Fibroblast of peridontal ligament (primary cell): ENCODE measurements at regions not wholly inside any gene's neighbourhood (a gene's known extent, or its start where the extent isn't known, plus 50 kb on each side); places are given as distances from the start of the nearest gene placed in this dataset.
"Not testable (repeated sequence)": the region's sequence is repeated elsewhere in the genome, so short reads cannot be mapped to it uniquely, and the experiment has no call there.

Source experiments
- DNase-seq: peaks from one replicate; pipeline ENCODE4 v3.0.0-alpha.2; 2010; ENCODE audit errors: extremely low read depth

GRCh38 chr11:28903716-28904115, 795.5 kb downstream of the METTL15 start:
- DNase-seq, result peak; percentile 27

DNA sequence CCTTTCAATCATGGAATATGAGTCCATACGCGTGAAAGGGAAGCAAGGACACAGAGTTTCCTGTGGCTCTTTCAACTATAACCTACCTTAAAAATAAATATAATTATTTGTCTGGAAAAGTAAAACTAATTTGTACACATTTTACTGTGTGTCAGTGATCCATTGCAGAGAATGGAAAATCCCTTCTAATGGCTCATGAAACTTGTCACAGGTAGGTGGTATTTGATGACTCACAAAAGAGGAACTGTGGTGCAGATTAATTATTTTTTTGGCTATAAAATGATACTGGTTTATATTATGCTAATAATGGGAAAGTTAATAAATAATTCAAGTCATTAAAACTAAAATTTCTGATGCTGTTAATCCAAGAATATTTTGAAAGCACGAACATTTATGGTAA, 792.2 kb downstream of the METTL15 start:
- no peak for DNase-seq

DNA sequence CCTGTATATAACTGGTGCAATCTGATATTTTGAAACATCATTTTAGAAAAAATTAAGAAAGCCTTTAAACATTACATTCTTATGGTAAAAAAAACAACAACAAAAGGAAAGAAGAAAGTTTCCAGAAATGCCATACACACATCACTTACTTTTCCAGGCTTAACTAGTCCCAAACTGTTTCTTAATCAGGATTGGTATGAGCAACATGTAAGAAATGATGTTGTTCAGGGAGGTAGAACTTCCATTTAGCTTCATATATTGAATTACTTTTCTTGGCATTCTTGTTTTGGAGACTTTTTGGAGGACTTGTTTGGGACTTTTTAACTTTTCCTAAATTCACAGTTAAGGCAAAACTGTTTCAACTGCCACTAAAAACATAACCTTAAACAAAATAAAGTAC, 791.5 kb downstream of the METTL15 start:
- peak; percentile 65 for DNase-seq

GRCh38 chr11:28890601-28891040, 782.4 kb downstream of the METTL15 start:
- DNase-seq, result not testable (repeated sequence)

DNA sequence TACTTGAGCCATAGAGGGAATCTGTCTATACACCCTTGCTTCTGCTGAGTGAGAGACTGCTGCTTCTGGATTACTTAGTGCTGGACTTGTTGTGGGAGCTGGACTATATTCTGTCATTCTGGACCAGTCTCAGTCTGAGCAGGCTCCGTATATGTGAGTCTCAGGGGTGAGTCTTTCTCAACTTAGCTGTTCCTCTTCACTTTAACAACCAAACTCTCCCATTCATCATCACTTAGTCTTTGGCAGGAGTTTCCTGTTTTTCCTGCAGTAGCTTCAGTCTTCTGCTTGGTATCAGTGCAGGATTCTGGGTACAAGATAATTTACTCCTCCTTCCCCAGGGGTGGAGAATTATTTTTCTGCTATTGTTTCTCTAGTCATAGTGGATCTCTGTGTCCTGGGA, 779.5 kb downstream of the METTL15 start:
- DNase-seq, result no peak

DNA sequence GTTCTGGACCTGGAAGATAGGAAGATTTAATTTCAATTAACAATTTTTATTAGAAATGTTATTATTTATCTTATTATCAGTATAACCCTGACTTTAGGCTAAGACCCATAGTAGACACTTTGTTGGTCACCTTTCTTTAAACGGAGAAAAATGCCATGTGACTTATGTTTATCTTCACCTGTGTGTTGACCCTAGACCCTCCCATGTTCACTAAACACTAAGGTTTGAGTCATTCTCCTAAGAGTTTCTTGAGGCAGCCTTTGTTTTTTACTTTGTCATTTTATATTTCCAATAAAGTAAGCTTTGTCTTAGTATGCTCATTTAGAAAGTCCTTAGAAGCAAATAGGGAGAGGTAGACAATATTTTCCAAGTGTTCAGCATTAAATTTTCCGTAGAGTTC, 771.7 kb downstream of the METTL15 start:
- no peak for DNase-seq

DNA sequence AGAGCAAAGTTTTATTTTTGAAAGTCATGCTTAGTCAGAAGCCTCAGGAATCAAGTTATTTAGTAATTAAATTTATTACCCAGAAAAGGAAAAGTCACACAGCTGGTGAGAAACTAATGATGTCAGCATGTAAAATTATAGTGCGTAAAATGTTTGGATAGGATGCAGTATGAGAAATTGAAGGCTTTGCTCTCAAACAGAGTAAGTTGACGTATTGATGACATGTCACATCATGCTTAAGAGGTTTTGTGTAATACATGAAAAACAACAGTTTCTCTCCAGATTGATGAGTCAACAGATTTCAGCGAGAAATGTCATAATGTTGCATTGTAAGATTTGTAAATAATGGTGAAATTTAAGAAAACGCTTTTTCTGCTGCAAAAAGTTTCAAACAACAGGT, 769.8 kb downstream of the METTL15 start:
- peak; percentile 28 for DNase-seq

GRCh38 chr11:28877340-28877739, 769.2 kb downstream of the METTL15 start:
- no peak for DNase-seq

DNA sequence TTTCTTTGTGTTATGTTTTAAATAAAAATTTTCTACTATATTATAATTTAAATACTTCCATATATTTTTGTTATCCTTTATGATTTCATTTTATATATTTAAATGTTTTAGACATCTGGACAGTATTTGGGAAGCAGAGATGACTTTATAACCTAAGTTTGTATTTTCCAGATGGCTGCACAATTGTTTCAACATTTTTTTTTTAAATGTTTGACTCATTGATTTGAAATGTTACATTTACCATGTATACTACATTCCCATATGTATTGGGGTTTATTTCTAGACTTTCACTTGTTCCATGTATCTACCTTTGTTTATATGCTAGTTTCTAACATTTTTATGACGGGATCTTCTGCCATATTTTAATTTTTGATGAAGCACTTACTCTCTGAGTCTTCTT, 766.5 kb downstream of the METTL15 start:
- DNase-seq, result peak; percentile 44

GRCh38 chr11:28871090-28871489, 762.9 kb downstream of the METTL15 start:
- no peak for DNase-seq

DNA sequence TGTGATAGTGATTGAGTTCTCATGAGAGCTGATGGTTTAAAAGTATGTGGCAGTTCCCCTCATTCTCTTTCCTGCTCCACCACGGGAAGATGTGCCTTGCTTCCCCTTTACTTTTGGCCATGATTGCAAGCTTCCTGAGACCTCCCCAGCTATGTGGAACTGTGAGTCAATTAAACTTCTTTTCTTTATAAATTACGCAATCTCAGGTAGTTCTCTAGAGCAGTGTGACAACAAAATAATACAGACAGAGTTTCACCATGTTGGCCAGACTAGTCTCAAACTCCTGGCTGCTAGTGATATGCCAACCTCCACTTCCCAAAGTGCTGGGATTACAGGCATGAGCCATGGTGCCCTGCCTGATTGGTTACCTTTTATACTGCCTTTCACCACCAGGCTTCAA, 755.2 kb downstream of the METTL15 start:
- DNase-seq, result no peak

- peak; percentile 60 for DNase-seq
Measured at GRCh38 chr11:28860893-28861292, 752.7 kb downstream of the METTL15 start.

DNA sequence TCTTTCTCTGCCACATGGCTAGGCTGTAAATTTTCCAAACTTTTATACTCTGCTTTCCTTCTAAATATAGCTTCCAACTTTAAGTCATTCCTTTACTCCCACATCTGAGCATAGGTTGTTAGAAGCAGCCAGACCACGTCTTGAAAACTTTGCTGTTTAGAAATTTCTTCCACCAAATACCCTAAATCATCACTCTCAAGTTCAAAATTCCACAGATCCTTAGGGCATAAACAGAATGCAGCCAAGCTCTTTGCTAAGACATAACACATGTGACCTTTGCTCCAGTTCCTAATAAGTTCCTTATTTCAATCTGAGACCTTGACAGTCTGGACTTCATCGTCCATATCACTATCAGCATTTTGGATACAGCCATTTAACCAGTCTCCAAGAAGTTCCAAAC, 749.9 kb downstream of the METTL15 start:
- DNase-seq, result peak; percentile 75

- no peak for DNase-seq
Measured at GRCh38 chr11:28849053-28849452, 740.9 kb downstream of the METTL15 start.

DNA sequence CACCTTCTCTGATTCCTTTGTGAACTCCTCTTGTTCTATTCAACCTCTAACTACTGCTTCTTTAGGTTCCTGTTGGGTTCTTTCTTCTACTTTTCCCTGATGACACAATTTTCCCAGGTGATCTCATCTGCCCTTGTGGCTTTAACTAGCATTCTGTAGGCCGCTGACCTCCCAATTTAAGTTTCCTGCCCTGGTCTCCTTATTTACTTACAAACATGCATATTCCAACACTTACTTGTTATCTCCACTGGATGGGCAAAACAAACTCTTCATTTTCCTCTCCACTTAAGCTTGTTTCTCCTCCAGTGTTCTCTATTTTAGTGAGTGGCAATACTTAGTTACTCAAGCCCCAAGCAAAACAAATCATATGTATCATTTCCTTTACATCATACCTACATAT, 734.5 kb downstream of the METTL15 start:
- no peak for DNase-seq

DNA sequence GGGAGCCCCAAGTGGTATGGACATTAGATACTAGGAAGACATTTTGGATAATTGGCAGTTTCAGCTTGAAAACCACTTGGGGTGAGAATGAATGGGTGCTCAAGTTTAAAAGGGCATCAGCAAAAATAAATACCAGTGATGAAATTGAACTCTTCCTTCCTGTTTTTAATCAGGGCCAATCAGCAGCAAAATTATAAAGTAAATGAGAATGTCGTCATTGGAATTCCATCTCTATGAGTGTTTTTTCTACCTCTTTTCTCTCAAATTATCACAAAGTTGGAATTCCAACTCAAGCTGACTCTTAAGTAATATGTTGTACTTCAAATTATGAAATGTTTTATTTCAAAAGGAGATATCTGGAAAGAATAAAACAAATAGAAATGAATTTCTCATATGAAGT, 730.6 kb downstream of the METTL15 start:
- DNase-seq, result peak; percentile 87

GRCh38 chr11:28837599-28837998, 729.4 kb downstream of the METTL15 start:
- DNase-seq, result no peak

DNA sequence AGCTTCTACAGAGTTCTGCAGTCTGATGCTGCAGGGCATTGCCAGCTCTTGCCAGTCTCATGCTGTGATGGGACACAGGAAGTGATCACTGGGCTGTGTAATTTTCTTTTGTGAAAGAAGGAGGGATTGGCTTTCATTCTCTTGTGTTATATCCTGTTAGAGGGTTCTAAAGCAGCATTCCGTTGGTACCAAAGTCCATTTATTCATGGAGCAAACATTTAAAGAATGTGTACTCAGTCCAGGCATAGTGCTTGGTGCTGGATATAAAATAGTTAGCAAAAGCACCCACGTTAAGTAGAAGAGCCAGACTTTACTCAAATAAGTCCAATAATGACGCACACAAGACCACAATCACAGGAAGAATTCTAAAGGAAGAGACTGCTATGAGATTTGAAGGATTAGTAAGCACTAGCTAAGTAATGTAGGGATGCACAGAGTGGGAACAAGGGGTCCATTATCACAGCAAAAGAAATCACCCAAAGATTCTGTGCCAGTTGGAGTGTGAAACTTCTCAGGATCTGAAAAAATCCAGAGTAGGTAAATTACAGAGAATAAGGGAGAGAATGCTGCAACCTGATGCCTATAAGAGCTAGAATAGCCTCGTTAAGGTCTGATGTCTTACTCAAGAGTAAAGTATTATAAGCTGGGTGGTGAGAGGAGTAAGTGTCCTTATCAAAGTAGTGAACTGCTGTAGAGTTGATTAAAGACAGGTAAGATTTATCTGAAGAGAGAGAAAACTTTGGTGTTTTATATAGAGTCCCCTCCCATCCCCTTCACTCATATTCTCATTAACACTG, 728.3 kb downstream of the METTL15 start:
- peak; percentile 98 for DNase-seq

DNA sequence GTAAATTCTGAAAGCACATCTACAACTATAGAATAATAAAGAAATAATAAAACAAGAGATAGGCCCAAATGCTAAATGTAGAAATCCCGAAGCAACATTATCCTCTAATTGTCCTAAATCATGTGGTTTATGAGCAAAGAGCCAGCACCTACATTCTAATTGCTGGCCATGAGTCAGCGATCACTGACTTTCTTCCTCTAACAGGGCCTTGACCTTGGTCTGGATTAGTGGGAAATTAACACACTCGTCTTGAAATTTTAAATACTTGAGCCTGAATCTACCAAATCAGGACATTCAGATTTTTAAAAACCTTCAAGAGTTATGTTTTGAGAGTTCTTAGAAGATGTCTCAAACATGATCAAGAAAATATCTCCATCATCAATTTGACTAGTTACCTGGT, 727.6 kb downstream of the METTL15 start:
- peak; percentile 63 for DNase-seq

DNA sequence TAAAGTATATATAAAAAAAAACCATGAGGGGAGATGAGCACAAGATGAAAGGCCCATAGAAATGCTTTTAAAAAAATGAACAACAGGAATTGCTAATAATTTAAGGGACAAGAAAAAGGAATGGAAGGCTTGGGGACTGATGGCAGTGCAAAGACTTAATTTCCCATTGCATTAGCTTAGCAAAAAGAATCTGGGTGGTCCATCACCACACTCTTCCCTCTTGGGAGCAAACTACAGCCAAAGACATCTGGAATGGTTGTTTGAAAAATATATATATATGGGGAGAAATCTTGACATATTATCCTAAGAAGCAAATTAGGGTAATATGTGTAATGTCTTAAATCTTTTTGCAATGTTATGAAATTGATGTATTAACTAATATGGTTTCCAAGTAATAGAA, 727.1 kb downstream of the METTL15 start:
- DNase-seq, result no peak

GRCh38 chr11:28834877-28835276, 726.7 kb downstream of the METTL15 start:
- peak; percentile 94 for DNase-seq

DNA sequence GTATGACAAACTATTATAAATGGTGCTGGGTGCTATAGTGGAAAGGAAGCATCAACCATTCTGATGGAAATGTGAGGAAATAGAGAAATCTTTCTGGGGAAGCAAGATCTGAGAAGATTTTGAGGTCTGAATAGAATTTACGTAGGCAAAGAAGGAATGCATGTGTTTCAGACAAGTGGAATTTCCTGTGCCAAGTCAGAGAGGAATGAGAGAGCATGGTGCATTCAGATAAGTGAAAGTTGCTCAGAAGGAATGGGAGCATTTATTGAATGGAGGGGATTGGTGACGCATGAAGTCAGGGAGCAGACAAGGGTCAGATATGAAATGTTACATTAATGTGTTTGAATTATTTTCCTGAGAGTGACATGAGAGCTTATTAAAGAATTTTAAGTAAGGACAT, 725.5 kb downstream of the METTL15 start:
- peak; percentile 96 for DNase-seq

DNA sequence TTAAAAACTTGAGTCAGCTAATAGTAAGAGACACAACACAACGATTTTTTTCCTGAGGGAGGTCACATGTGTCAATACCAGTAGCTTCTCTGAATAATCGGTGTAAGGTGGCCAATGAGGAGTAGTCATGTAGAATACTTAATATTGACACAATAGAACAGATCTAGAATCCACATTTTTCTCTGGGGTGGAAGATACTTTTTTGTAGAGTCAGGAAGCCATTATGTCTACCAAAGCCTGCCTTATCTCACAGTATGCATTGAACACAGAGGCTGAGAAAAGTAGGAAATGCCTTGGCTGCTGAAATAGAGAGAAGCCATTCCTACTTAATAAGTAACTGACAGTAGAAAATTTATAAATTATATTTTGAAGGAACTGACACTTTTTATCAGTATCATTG, 725.0 kb downstream of the METTL15 start:
- no peak for DNase-seq

DNA sequence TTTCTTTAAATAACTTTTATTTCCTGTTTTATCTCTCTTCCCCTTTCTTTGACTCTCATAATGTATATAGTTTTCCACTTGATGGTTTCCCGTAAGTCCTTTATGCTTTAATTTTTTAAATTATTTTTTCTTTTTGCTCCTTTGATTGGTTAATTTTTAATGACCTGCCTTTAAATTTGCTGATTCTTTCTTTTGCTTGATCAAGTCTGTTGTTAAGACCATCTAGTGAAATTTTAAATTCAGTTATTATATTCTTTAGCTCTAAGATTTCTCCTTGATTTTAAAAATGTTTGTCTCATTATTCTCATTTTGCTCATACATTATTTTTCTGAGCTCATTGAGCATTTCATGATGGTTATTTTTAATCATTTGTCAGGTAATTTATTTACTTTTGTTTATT, 718.6 kb downstream of the METTL15 start:
- DNase-seq, result no peak
